ENCODE measurements at regions not wholly inside any gene's neighbourhood (a gene's known extent, or its start where the extent isn't known, plus 50 kb on each side); places are given as distances from the start of the nearest gene placed in this dataset.

DNA sequence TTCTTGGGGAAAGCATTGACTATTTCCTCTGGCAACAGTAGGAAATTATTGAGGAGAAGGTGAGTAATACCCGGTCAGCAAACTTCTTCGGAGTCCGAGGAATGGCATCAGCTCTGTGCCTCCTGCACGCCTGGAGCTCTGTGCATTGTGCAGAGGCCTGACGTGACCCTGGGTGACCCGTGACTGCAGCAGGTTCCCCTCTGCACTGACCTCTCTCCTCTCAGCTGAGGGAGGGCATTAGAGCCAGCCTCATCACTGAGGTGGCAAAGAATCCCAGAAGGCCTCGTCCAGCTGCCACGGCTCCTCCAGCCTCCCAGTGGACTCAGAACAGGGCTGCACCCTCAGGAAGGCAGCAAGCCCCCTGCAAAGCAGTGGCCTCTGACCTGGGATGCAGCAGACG, 502.9 kb downstream of the CD83 start:
- no peaks in the 10 kb centered on the region for H3K36me3 ChIP-seq
- H3K27ac ChIP-seq: no peak overlapping the region
- no peaks in the 10 kb centered on the region for H3K27me3 ChIP-seq
- TF ChIP-seq, protein P1, sequence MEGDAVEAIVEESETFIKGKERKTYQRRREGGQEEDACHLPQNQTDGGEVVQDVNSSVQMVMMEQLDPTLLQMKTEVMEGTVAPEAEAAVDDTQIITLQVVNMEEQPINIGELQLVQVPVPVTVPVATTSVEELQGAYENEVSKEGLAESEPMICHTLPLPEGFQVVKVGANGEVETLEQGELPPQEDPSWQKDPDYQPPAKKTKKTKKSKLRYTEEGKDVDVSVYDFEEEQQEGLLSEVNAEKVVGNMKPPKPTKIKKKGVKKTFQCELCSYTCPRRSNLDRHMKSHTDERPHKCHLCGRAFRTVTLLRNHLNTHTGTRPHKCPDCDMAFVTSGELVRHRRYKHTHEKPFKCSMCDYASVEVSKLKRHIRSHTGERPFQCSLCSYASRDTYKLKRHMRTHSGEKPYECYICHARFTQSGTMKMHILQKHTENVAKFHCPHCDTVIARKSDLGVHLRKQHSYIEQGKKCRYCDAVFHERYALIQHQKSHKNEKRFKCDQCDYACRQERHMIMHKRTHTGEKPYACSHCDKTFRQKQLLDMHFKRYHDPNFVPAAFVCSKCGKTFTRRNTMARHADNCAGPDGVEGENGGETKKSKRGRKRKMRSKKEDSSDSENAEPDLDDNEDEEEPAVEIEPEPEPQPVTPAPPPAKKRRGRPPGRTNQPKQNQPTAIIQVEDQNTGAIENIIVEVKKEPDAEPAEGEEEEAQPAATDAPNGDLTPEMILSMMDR (IDR thresholded peaks at IDR 0.05): no peak
- peaks cover 0 to 14% of the 10 kb centered on the region in 2 donors for H3K4me1 ChIP-seq
- H3K9me3 ChIP-seq: peaks cover 0 to 9% of the 10 kb centered on the region in 2 donors
- H3K4me3 ChIP-seq: no peak overlapping the region
- DNase-seq (ENCODE audit: low spot score): no peak

GRCh38 chr6:14621518-14621917, 503.9 kb downstream of the CD83 start:
- no peak overlapping the region for H3K27ac ChIP-seq
- H3K4me1 ChIP-seq: peaks cover 0 to 14% of the 10 kb centered on the region in 2 donors
- DNase-seq (ENCODE audit: low spot score): no peak
- no peaks in the 10 kb centered on the region for H3K36me3 ChIP-seq
- H3K4me3 ChIP-seq: no peak overlapping the region
- TF ChIP-seq, protein P1 (IDR thresholded peaks at IDR 0.05): no peak
- H3K27me3 ChIP-seq: no peaks in the 10 kb centered on the region
- no peaks in the 10 kb centered on the region for H3K9me3 ChIP-seq

DNA sequence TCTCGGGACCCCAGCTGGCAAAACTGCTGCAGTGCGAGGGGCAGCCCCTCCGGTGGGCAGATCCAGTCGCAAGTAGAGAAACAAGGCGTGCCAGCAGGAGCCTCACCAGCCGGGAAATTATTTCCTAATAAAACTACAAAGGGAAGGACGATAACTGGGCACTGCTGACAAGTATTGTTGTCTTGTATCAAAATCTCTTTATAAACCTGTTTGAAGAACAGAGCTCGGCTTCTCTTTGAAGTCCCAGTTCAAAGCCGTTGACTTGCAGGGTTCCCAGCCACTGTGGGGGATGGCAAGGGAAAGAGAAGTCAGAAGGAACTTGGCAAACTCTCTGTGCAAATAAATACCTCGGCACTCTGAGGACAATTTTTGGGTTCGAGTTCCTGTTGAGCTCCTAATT, 504.5 kb downstream of the CD83 start:
- Histone ChIP-seq H3K27ac (no peak overlapping the region), H3K36me3 (no peaks in the 10 kb centered on the region), H3K27me3 (no peaks in the 10 kb centered on the region), H3K4me1 (peaks cover 0 to 14% of the 10 kb centered on the region in 2 donors), H3K4me3 (no peak overlapping the region), H3K9me3 (no peaks in the 10 kb centered on the region)
- TF ChIP-seq, protein P1 (IDR thresholded peaks at IDR 0.05): no peak
- no peak for DNase-seq (ENCODE audit: low spot score)

DNA sequence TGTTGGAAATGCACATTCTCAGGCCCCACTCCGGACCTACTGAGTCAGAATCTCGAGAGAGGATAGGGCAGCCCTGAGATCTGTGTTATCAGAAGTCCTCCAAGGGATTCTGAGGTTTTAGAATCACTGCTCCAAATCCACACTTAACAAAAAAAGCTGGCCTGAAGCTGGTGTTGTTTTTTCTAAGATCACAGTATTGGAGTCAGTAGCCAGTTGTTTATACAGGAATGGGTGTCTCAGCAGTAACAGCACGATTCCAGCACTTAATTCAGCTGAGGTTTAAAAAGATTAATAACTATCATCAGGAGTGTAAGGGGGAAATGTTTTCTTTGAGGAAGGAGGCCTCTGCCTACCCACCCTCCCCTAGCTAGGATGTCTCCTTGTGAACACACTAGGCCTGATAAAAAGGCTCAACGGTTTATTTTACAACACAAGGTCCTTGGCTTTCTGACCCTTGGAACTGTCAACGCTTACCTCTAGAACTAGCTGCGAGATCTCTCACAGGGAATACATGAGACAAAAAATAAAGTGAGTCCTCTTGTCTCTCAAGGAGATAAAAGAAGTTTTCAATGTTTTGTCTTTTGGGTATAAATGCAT, 505.4 kb downstream of the CD83 start:
- no peak for DNase-seq (ENCODE audit: low spot score)
- Histone ChIP-seq H3K9me3 (no peaks in the 10 kb centered on the region), H3K4me1 (peaks cover 0 to 14% of the 10 kb centered on the region in 2 donors), H3K36me3 (no peaks in the 10 kb centered on the region), H3K27ac (no peak overlapping the region), H3K4me3 (no peak overlapping the region), H3K27me3 (no peaks in the 10 kb centered on the region)
- TF ChIP-seq, protein P1 (IDR thresholded peaks at IDR 0.05): no peak

- TF ChIP-seq, protein P1 (IDR thresholded peaks at IDR 0.05): no peak
- Histone ChIP-seq H3K36me3 (no peaks in the 10 kb centered on the region), H3K27me3 (no peaks in the 10 kb centered on the region), H3K9me3 (no peaks in the 10 kb centered on the region), H3K27ac (no peak overlapping the region), H3K4me1 (peaks cover 0 to 14% of the 10 kb centered on the region in 2 donors), H3K4me3 (no peak overlapping the region)
- no peak for DNase-seq (ENCODE audit: low spot score)
Observed at GRCh38 chr6:14625173-14625895, 507.8 kb downstream of the CD83 start.

Measured in right atrium auricular region (tissue), 2 donors.